HepG2 (cell line): ENCODE measurements at regions not wholly inside any gene's neighbourhood (a gene's known extent, or its start where the extent isn't known, plus 50 kb on each side); places are given as distances from the start of the nearest gene placed in this dataset.

Experiments
- ATAC-seq: fragments of 200-7000 bp; cut with Tn5 transposase; 3 replicates; pipeline ENCODE4 v1.9.1; 2020; ENCODE audit warnings: mild to moderate bottlenecking, moderate library complexity
- BruUV-seq: library from RNA; stranded (reverse); fragments of 400-500 nt; replicated peaks from 2 replicates; lab custom pipeline; 2021; lab: Mats Ljungman, UMichigan
- CTCF ChIA-PET: fragments of 300-600 bp; formaldehyde crosslinking; extraction: SDS; loops from one replicate; lab custom pipeline; 2021; ENCODE audit warnings: low total read pairs, inconsistent platforms, low intra/inter-chr PET ratio; lab: Yijun Ruan, JAX
- POLR2A ChIA-PET: fragments of 350-600 bp; sonication (Branson Sonifier 250); formaldehyde crosslinking; loops from one replicate; lab custom pipeline; 2020; ENCODE audit warnings: antibody characterized with exemption, inconsistent platforms; lab: Yijun Ruan, JAX
- DNase-seq: peaks from one replicate; pipeline ENCODE4 v3.0.0-alpha.2; 2015; ENCODE audit warnings: low spot score
- FAIRE-seq: peaks from 3 replicates; lab custom pipeline; 2011; peaks lifted over from hg19 to GRCh38; lab: Jason Lieb, UNC
- H2AFZ ChIP-seq: one replicate; pipeline ENCODE4 v1.6.1; 2011; ENCODE audit warnings: low read length, inconsistent platforms
- H3K27ac ChIP-seq: fragments of 300-600 bp; 3 replicates; pipeline ENCODE4 v1.8.0; 2011; ENCODE audit warnings: mixed run types, mild to moderate bottlenecking, mixed read lengths, low read length, inconsistent platforms; ENCODE audit not compliant: insufficient read depth; ENCODE audit errors: extremely low read length
- H3K27me3 ChIP-seq, 2 experiments: fragments of 200-600 bp in 1 of 2; 2 replicates in 1 of 2; 3 replicates in 1 of 2; pipeline versions ENCODE4 v1.6.0 to v1.8.0; 2011; ENCODE audit warnings: low read length in 2 of 2, mild to moderate bottlenecking in 2 of 2, moderate library complexity in 2 of 2, inconsistent platforms in 1 of 2; ENCODE audit not compliant: insufficient read depth in 2 of 2, control insufficient read depth in 1 of 2
- H3K36me3 ChIP-seq, 2 experiments: fragments of 200-600 bp in 1 of 2; replicated peaks in 1 of 2; 2 replicates in 1 of 2; 3 replicates in 1 of 2; pipeline versions ENCODE4 v1.5.1 to v1.8.0; 2011; ENCODE audit warnings: low read length in 2 of 2, inconsistent platforms in 1 of 2; ENCODE audit not compliant: insufficient read depth in 2 of 2, control insufficient read depth in 1 of 2
- H3K4me1 ChIP-seq: 2 replicates; pipeline ENCODE4 v1.5.1; 2012; ENCODE audit warnings: low read length, inconsistent platforms; ENCODE audit not compliant: insufficient read depth
- H3K4me2 ChIP-seq: 2 replicates; pipeline ENCODE4 v1.6.0; 2011; ENCODE audit warnings: low read depth, low read length, inconsistent platforms
- H3K4me3 ChIP-seq, 3 experiments: fragments of 200-600 bp in 1 of 3; sonication (generic), shearing (Covaris generic) in 1 of 3; replicated peaks in 1 of 3; 2 replicates each; pipeline ENCODE4 v1.5.1; 2011 to 2016; ENCODE audit warnings: low read length in 3 of 3, inconsistent platforms in 2 of 3, low read depth in 2 of 3, mild to moderate bottlenecking in 2 of 3, control low read depth in 1 of 3, mixed read lengths in 1 of 3; ENCODE audit not compliant: insufficient read depth in 1 of 3
- H3K79me2 ChIP-seq: one replicate; pipeline ENCODE4 v1.6.1; 2011; ENCODE audit warnings: low read length, inconsistent platforms; ENCODE audit not compliant: insufficient read depth
- H3K9ac ChIP-seq: 2 replicates; pipeline ENCODE4 v1.6.0; 2011; ENCODE audit warnings: mild to moderate bottlenecking, low read depth, low read length, inconsistent platforms; ENCODE audit not compliant: insufficient read depth
- H3K9me3 ChIP-seq: 2 replicates; pipeline ENCODE4 v1.5.1; 2012; ENCODE audit warnings: mild to moderate bottlenecking, low read length
- H4K20me1 ChIP-seq: 2 replicates; pipeline ENCODE4 v1.6.0; 2011; ENCODE audit warnings: inconsistent platforms, mild to moderate bottlenecking, low read length, moderate library complexity; ENCODE audit not compliant: insufficient read depth
- CHD2 ChIP-seq: IDR thresholded peaks from 2 replicates; pipeline ENCODE4 v1.6.1; 2011; ENCODE audit warnings: low read depth, low read length, improper control_type of control experiment
- JDP2 ChIP-seq: sonication (generic); formaldehyde crosslinking; IDR thresholded peaks from 2 replicates; pipeline ENCODE4 v1.8.1; 2022; ENCODE audit warnings: missing genetic modification reagents, borderline replicate concordance
- KAT2B ChIP-seq: fragments of 150-350 bp; IDR thresholded peaks from 2 replicates; pipeline ENCODE4 v1.6.1; 2014; ENCODE audit warnings: low read depth, low read length, borderline replicate concordance
- ZBTB3 ChIP-seq: sonication (generic); formaldehyde crosslinking; IDR thresholded peaks from 2 replicates; pipeline ENCODE4 v1.4.0; 2020; ENCODE audit warnings: low read depth, mild to moderate bottlenecking, moderate library complexity, missing genetic modification reagents, borderline replicate concordance
- ZC3H13 ChIP-seq: sonication (generic); formaldehyde crosslinking; IDR thresholded peaks from 2 replicates; pipeline ENCODE4 v1.8.1; 2023; ENCODE audit warnings: mild to moderate bottlenecking, missing genetic modification reagents, moderate library complexity
- ZNF224 ChIP-seq: sonication (generic); formaldehyde crosslinking; IDR thresholded peaks from 2 replicates; pipeline ENCODE4 v1.5.0; 2020; ENCODE audit warnings: mild to moderate bottlenecking, missing genetic modification reagents
- ZNF549 ChIP-seq: sonication (generic); formaldehyde crosslinking; IDR thresholded peaks from 2 replicates; pipeline ENCODE4 v1.5.0; 2020; ENCODE audit warnings: missing genetic modification reagents
- ZNF619 ChIP-seq: sonication (generic); formaldehyde crosslinking; IDR thresholded peaks from 2 replicates; pipeline ENCODE4 v1.4.0; 2020; ENCODE audit warnings: mild to moderate bottlenecking, missing genetic modification reagents
- WGBS: methylation state at CpG from one replicate; pipeline ENCODE4 v1.1.6; 2017; ENCODE audit warnings: low lambda C conversion rate; 5-methylcytosine and 5-hydroxymethylcytosine counted together
- in situ Hi-C: cut with HindIII; loops from 2 replicates; pipeline ENCODE4 v1.10.0; 2017; ENCODE audit warnings: low pct_unique_long_range_greater_than_20kb; ENCODE audit not compliant: extremely low pct_ligation_motif_present
- intact Hi-C: fragments of 100-400 bp; cut with micrococcal nuclease; formaldehyde crosslinking; loops from one replicate; pipeline ENCODE4 v1.10.0; 2022; ENCODE audit not compliant: unreplicated experiment
- TF ChIP-seq, protein P1 (sequence below): sonication (generic); formaldehyde crosslinking; IDR thresholded peaks from 2 replicates; pipeline ENCODE4 v1.5.1; 2020; ENCODE audit warnings: missing genetic modification reagents, mild to moderate bottlenecking, borderline replicate concordance
- TF ChIP-seq, protein P2 (sequence below): sonication (generic); formaldehyde crosslinking; IDR thresholded peaks from 2 replicates; pipeline ENCODE4 v1.4.0; 2020; ENCODE audit warnings: missing genetic modification reagents
- TF ChIP-seq, protein P3 (sequence below): sonication (generic); formaldehyde crosslinking; IDR thresholded peaks from 2 replicates; pipeline ENCODE4 v1.4.0; 2020; ENCODE audit warnings: missing genetic modification reagents

DNA sequence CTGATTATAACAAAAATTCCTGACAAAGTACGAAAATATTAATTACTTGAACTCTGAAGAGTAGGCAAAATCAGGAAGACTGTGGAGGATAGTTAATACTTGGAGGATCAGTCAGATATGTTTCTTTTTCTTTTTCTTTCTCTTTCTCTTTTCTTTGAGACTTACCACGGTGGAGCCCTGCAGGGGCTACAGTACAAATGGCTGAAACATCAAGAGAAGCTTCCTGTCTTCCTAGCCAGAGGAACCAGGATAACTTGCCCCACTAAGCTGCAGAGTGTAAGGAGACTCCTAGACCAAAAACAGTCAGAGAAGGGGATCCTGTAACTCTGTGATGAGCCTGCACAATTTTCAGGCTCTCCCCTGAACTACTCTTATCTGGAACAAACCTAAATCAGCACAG, 324.6 kb upstream of the TYRP1 start:
- H3K4me1 ChIP-seq = no peaks in the 10 kb centered on the region
- H4K20me1 ChIP-seq = no peaks in the 10 kb centered on the region
- H3K9me3 ChIP-seq = no peaks in the 10 kb centered on the region
- H3K4me3 ChIP-seq = no peak overlapping the region
- CTCF ChIA-PET = no interaction called here
- ATAC-seq = no peak
- H3K27ac ChIP-seq = no peak overlapping the region
- no peaks in the 10 kb centered on the region for H3K36me3 ChIP-seq
- under 1% methylated on average over 2 of the region's 2 CpGs for WGBS
- in situ Hi-C loops (loop anchor here (25.0 kb wide), 1 partner anchor 1981 kb away; no protein-coding TSS in a partner anchor), intact Hi-C loops (no loop called here)
- no peak for FAIRE-seq
- no peak for DNase-seq
- no peak overlapping the region for H3K4me2 ChIP-seq
- no TSS peak for BruUV-seq
- POLR2A ChIA-PET = no interaction called here
- no peaks in the 10 kb centered on the region for H3K79me2 ChIP-seq
- no peaks in the 10 kb centered on the region for H3K27me3 ChIP-seq
- H3K9ac ChIP-seq = no peak overlapping the region
- no peak overlapping the region for H2AFZ ChIP-seq
- TF ChIP-seq JDP2 (CRISPR knock-in tag) (no peak), KAT2B (no peak), ZNF224 (CRISPR knock-in tag) (no peak), ZBTB3 (no peak), ZC3H13 (CRISPR knock-in tag) (no peak), CHD2 (no peak), ZNF619 (CRISPR knock-in tag) (no peak), ZNF549 (CRISPR knock-in tag) (no peak)
- TF ChIP-seq, protein P1, sequence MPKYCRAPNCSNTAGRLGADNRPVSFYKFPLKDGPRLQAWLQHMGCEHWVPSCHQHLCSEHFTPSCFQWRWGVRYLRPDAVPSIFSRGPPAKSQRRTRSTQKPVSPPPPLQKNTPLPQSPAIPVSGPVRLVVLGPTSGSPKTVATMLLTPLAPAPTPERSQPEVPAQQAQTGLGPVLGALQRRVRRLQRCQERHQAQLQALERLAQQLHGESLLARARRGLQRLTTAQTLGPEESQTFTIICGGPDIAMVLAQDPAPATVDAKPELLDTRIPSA (CRISPR knock-in tag) = no peak
- TF ChIP-seq, protein P2, sequence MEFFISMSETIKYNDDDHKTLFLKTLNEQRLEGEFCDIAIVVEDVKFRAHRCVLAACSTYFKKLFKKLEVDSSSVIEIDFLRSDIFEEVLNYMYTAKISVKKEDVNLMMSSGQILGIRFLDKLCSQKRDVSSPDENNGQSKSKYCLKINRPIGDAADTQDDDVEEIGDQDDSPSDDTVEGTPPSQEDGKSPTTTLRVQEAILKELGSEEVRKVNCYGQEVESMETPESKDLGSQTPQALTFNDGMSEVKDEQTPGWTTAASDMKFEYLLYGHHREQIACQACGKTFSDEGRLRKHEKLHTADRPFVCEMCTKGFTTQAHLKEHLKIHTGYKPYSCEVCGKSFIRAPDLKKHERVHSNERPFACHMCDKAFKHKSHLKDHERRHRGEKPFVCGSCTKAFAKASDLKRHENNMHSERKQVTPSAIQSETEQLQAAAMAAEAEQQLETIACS (CRISPR knock-in tag) = no peak
- TF ChIP-seq, protein P3, sequence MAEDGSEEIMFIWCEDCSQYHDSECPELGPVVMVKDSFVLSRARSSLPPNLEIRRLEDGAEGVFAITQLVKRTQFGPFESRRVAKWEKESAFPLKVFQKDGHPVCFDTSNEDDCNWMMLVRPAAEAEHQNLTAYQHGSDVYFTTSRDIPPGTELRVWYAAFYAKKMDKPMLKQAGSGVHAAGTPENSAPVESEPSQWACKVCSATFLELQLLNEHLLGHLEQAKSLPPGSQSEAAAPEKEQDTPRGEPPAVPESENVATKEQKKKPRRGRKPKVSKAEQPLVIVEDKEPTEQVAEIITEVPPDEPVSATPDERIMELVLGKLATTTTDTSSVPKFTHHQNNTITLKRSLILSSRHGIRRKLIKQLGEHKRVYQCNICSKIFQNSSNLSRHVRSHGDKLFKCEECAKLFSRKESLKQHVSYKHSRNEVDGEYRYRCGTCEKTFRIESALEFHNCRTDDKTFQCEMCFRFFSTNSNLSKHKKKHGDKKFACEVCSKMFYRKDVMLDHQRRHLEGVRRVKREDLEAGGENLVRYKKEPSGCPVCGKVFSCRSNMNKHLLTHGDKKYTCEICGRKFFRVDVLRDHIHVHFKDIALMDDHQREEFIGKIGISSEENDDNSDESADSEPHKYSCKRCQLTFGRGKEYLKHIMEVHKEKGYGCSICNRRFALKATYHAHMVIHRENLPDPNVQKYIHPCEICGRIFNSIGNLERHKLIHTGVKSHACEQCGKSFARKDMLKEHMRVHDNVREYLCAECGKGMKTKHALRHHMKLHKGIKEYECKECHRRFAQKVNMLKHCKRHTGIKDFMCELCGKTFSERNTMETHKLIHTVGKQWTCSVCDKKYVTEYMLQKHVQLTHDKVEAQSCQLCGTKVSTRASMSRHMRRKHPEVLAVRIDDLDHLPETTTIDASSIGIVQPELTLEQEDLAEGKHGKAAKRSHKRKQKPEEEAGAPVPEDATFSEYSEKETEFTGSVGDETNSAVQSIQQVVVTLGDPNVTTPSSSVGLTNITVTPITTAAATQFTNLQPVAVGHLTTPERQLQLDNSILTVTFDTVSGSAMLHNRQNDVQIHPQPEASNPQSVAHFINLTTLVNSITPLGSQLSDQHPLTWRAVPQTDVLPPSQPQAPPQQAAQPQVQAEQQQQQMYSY (CRISPR knock-in tag) = no peak
